Breast epithelium (tissue), 3 donors: ENCODE measurements at regions not wholly inside any gene's neighbourhood (a gene's known extent, or its start where the extent isn't known, plus 50 kb on each side); places are given as distances from the start of the nearest gene placed in this dataset.

Source experiments
- CTCF ChIP-seq, 3 donors: fragments of 450-650 bp; IDR thresholded peaks; one replicate each; pipeline ENCODE4 v1.5.1; 2016 to 2017; ENCODE audit warnings: antibody characterized with exemption in 3 of 3, mild to moderate bottlenecking in 3 of 3, moderate library complexity in 3 of 3
- POLR2A ChIP-seq: fragments of 450-650 bp; IDR thresholded peaks from one replicate; pipeline ENCODE4 v1.6.1; 2016; ENCODE audit warnings: antibody characterized with exemption, mild to moderate bottlenecking, moderate library complexity

- peak in 1 of 3 donors; percentile 19 for TF ChIP-seq CTCF (IDR thresholded peaks at IDR 0.05)
- no peak for TF ChIP-seq POLR2A
Measured at GRCh38 chr15:75104804-75105557, 81.6 kb downstream of the PPCDC start.
